NCI-H2171 treated with DMSO at 0.1 percent for 48 hours (cell line): ENCODE measurements at regions not wholly inside any gene's neighbourhood (a gene's known extent, or its start where the extent isn't known, plus 50 kb on each side); places are given as distances from the start of the nearest gene placed in this dataset.

Source experiments
- DNase-seq: peaks from one replicate; lab custom pipeline; 2025; lab: John Stamatoyannopoulos, UW

DNA sequence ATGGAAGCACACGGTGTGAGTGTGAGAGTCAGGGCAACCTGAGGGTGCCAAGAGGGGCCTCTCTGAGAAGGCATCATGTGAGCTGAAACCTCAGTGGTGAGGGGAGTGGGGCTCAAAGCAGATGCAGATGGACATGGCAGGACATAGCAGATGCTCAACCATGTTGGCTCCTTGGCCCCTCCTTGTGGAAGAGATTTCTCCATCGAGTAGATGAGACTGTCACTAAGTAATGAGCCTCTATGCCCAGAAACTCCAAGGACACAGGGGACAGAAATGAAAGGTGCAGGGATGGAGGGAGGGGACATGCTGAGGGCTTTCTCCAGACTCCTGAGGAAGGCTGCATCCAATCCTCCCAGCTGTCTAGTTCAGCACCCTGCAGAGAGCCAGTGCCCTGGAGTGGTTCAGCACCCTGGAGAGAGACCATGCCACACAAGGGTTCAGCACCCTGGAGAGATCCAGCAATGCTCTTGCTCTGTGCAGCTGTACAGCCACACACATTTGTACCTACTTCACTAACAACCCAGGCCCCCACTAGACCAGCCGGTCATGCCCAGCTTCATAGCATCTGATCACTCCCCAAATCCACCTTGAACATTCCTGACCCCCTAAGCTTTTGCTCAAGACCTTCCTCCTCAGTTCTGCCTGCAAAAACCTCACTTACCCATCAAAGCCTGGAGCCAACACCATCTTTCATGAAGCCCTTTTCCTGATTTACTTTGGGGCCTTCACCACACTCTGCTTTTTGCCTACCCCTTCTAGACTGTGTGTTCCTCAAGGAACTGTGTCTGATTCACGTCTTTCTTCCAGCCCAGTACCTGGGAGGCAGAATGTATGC lies 252.0 kb downstream of the CTTN start:
- no peak for DNase-seq

DNA sequence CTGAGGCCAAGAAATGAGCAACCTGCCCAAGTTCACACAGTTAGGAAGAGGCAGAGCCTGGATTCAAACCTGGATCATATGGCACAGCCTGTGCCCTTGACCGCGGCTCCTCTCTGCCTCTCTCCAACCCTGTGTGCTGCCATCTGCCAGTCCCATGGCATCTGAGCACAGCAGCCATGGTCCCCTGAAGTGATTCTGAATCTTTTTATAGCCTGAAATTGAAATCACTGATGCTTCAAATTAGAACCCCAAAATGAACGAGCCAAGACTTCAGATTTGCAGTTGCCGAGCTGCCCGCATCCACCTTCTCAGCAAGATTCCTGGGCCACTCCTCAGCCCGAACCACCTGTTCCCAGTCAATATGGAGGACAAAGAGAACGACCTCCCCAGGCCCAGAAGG lies 252.7 kb downstream of the CTTN start:
- DNase-seq, result no peak

DNA sequence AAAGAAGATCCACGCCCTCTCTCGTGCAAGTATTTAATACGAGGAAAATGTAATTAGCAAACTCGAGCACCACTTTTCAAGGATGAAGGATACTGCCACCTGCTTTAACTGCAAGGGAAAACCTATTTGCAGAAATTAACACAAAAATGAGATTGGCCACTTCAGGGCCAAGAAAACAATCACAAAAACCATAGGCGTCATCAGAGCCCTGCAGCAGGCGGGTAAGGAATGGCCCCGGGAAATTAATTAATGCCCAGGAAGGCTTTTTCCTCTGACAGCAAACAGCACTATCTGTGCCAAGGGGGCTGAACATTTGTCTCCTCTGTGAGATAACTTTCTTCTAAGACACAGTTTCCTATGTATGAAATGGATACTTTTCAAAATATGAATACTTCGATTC lies 255.7 kb downstream of the CTTN start:
- no peak for DNase-seq

DNA sequence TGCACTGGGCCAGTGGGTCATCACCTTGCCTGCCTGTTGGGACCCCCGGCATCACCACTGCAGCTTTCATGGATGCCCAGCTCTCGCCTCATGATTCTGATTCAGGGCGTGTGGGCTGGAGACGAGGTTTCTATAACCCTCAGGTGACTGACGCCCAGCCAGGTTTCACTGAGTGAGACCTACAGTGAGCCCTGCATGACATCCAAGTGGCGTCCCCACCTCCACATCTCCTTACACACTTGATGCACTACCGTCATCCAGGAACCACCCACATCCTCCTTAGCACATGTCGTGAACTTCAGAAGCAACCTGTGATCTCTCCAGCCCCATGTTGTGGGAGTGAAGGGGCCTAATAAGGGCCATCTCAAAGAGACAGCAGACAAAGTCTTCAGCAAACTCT lies 257.5 kb downstream of the CTTN start:
- no peak for DNase-seq

DNA sequence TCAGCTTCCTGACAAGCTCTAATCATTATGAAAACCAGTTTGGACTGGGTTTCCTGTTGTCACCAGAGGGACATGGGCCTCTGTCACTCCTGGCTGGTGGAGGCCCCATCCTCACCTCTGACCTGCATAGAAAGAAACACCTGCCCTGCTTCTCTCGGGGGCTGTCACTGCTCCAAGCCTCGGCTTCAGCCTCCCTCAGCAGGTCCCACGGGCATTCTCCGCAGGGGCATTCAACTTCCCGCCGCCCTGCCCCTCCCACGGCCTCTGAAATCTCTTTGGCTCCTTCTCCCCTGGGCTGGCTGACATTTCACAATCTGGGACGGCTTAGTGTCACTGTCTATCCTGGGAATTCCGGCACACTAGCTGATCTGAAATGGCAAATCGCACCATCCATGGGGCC lies 257.9 kb downstream of the CTTN start:
- peak; percentile 4 for DNase-seq

DNA sequence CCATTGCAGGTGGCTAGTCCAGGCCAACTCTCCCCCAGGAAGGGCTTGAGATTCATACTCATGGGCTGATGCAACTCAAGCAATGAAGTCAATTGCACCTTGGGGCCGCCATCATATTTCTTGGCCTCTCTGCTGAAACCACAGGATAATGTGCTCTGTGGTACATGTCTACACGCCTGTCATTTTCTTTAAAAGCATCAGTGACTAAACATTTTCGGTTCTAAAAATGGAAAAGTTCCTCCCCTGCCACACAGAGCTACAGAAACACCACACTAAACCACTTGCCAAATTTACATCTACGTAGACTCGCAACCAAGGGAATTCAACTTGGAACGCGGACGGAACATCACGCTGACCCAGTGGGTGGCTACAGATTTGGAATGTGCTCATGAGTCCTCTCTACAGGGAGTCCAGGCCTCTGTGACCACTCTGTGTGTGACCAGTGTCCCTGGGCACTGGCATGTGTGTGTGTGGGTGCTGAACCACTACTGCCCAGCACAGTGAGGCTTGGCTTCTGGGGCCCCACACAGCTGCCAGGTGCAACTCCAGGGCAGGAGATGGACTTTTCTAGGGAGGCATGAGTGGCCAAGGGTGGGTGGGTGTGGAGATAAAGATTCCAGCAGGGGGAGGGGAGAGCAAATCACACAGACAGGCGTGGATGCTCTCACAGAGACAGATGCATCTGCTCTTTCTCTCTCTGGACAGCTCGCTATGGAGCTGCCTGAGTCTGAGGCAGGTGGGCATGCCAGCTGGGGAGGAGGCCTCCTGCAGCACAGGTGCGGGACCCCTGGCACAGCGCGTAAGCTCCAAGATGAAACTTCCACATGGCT lies 261.9 kb downstream of the CTTN start:
- peak; percentile 64 for DNase-seq

DNA sequence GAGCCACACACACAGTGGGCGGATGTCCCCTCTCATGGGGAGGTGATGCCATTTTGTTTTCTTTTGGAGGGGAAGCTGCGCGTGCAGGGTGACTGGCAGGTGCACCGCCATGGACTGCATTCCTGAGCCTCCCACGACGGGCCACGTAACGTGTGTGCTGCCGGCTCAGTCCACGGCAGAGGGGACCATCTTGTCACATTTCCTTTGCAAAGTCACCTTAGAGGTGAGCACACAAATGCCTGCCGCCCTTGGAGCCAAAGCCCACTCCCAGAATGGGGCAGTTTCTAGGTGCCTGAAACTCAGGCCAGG lies 262.5 kb downstream of the CTTN start:
- no peak for DNase-seq

DNA sequence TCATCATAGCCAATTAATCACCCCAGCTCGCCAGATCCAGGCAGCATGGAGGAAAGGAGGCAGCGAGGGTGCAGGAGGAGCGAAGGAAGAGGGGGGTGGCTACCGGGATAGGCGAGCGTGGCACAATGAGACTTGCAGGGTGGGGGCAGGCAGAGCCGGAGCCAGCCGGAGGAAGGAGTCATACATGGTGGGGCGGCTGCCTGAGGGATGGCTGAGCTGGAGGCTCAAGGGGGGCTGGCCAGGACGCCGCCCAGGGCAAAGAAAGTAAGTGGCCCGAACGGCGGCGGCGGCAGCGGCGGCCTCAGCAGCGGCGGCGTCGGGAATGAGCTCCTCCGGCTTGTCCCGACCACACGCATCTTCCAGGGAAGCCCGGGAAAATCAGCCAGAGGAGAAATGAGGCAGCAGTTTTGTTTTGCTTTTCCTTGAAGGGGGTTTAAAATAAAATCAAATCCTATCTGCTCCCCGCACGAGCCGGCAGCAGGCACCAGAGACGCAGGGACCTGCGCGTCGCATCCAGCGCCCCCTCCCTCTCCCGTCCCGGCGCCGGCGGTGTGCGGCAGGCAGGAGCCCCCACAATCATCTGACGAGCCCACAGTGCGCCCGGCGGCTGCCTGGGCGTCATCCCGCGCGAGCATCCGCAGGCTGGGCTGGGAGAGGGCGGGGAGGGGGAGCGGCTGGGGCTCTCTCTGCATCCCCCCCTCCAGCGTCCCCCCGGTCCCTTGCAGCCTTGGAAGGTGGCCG lies 263.6 kb downstream of the CTTN start:
- no peak for DNase-seq

DNA sequence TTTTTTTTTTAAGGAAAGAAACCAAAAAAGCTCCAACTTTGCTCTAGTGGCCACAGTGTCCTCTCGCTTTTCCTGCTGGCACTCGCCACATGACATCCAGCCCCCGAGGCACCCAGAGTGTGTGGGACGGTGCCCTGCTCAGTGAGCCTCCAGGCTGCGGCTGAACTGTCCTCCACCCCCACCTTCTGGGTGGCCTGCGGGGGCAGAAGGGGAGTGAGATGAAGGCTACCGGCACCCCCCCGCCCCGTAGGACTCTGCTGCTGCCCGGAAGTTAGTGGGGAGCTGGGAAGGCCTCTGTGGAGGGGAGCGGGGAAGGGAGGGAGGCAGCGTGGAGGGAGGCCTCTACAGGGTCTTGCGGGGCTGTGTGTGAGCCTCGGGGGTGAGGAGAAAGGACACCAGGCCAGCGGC lies 264.4 kb downstream of the CTTN start:
- no peak for DNase-seq

DNA sequence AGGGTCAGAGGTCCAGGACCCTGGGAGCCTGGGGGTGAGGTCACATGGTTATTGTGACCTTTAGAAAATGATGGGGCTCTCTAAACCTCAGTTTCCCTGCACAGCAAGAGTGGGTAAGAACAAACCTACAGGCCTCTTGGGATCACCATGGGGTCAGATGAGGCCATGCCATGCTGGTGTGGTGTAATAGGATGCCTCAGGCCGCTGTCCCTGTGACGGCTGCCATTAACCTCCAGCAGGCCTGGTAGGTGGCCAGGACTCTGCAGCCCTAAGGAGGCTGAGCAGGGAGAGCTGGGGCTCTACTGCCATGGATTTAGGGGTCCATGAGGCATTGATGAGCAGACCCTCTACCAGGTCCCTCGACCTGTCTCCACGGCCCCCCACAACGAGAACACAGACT lies 265.5 kb downstream of the CTTN start:
- no peak for DNase-seq

DNA sequence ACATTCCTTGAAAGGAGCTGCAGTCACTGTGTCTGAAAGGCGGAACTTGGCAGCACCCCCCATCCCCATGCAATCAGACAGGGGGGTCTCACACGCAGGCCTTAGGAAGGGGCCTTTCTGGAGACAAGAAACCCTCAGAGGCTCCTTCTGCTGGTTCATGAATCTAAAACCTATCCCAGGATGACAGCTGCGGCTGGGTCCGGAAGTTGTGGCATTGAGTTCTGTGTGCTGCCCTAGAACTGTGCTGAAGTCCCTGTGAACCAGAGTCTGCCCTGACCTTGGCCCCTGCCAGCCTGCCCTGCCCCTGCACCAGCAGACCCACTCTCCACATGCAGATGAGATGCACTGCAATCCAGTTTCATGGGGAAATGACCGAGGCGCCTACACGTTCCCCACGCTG lies 268.0 kb downstream of the CTTN start:
- no peak for DNase-seq

DNA sequence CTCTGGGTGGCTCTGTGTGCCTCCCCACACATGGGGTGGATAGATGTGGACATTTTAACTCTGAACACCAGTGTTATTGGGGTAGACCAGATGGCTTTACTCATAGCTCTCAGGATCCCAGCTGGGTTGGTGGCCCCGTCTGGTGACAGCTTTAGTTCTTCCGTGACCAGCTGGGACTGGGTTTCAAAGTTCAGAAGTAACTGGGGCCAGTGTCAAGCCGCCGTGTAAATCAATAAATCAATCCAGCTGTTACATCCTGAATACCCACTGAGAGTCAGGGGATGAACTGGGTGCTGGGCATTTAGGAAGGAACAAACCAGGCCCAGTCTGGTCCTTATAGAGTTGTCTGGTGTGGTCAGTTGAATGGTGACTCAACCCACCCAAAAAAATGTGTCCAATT lies 269.4 kb downstream of the CTTN start:
- DNase-seq, result no peak

DNA sequence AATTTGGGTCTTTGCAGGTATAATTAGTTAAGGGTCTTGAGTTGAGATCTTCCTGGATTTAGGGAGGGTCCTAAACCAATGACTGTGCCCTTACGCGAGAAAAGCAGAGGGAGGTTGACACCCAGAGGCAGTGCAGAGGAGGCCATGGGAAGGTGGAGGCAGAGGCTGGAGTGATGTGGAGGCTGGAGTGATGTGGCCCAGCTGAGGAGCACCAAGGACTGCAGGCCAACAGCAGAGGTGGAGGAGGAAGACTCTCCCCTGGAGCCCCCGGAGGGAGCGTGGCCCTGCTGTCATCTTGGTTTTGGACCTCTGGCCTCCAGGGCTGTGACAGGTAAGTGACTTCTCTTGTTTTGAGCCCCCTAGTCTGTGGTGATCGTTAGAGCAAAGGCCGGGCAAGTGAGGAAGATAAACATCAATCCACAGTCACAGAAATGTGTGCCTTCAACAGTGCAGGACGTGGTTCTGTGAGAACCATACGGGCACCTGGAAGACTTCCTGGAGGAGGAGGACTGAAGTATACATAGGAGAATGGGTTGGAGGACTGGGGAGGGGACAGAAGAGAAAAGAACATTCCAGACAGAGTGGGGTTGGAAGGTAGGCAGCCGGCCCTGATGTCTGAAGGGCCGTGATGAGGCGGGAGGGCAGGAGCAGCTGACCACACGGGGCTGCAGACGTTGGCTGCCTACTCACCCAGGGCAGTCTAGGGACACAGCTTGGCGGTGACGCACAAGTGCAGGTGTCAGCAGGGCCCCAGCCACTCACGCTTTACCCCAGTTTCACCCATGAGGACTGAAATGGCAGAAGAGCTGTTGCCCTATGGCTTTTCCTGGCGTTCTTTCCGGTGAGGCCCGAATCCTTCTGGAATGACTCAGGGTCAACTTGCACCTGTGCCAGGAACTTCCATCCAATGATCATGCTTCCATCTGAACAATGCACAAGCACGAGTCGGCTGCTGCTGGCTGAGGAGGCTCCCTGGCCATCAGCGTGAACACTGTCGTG lies 270.2 kb downstream of the CTTN start:
- no peak for DNase-seq

DNA sequence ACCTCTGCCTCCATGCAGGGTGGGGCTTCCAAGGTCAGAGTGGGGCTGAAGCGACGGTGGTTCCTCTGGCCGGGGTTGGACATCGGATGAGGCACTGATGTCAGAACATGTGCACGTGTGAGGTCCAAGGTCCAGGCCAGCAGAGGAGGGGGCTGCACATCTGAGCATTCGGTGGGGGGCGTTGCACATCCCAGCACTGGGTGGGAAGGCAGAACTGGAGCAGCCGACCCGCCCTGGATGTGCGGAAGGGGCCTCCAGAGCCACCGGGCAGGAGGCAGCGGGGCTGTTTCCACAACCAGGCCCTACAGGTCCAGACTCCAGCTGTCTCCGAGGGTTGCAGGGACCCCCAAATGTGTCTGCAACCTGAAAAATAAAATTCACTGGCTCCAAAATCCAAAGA lies 271.0 kb downstream of the CTTN start:
- no peak for DNase-seq

DNA sequence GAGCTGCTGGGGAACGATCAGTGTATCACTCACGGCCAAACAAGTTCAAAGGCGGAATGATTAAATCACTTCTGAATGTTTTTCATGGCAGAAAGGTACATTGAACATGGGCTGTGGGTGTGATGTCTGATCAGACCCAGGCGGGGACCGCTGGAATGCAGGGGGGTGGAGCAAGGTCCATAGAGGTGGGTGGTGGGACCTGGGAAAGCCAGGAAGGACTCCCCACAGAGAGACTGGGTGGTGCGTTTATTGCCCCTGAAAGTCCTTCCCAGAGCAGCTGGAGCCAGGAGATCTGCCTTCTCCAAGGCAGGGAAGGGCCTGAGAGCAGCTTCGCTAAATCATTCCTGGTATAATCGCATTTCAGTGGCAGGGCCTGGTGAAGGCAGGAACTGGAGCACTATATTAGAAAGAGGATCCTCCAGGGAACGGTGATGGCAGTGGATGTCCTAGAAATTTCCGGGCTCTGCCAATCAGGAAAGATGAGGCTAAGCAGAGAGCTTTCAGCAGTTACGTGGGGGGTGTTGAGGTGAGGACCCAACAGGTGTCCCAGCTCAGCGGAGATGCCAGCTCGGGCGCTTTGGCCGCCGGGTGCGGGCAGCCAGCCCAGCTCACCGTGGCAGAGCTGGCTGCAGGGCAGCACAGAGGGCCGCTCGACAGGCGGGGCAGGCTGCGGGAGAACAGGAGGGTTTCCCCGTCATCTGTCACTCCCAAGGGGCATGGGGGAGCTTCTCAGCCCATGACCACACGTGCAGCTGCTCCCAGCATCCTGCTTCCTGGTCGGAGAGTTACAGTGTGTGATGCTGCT lies 271.7 kb downstream of the CTTN start:
- peak; percentile 6 for DNase-seq

DNA sequence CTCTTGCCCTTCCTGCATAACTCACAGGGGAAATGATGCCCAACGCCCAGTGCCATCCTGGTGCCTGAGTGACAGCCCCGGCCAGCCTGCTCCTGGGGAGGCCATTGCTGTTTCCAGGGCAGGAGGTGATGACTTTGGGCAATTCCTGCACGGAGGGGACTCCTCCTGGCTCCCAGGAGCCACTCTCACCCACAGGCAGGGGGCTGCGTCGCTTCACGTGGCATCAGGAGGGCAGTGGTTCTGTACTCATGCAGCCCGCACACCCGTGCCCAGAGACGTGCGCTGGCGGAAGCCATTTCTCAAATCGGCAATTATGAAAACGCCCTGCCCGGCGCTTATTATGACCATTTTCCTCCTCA lies 272.3 kb downstream of the CTTN start:
- DNase-seq, result no peak

DNA sequence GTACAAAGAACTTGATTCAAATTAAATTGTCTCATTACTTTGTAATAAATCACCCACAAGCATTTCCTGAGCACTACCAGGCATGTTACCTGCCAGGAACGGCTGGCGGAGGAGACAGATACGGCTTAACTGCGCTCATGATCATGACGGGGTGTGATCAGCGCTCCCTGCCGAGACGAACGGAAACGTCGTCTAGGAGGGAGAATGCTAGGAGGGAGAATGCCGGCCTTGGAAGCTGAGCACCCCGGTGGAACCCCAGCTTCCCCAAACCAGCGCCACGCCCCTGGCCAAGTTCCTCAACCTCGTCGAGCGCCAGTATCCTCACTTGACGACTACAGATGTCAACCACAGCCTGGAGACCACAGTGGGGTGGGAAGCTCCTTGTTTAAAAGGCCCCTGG lies 272.8 kb downstream of the CTTN start:
- DNase-seq, result no peak

DNA sequence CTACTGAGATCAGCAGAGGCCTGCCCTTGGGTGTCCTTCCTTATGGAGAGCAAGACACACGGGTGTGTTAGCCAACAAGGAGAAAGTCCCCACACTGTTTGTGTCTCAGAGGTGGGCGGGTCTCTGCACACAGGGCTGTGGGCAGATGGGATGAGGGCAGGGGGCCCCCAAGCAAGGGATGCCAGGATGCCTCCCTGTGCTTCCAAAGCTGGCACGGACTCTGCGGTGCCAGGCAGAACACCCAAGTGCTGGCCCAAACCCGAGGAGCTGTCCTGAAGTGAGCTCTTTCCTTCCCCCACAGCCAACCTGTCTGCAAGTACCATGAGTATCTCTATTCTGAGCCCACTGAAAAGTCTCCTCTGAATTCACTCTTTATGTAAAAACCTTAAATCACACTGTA lies 273.3 kb downstream of the CTTN start:
- no peak for DNase-seq

DNA sequence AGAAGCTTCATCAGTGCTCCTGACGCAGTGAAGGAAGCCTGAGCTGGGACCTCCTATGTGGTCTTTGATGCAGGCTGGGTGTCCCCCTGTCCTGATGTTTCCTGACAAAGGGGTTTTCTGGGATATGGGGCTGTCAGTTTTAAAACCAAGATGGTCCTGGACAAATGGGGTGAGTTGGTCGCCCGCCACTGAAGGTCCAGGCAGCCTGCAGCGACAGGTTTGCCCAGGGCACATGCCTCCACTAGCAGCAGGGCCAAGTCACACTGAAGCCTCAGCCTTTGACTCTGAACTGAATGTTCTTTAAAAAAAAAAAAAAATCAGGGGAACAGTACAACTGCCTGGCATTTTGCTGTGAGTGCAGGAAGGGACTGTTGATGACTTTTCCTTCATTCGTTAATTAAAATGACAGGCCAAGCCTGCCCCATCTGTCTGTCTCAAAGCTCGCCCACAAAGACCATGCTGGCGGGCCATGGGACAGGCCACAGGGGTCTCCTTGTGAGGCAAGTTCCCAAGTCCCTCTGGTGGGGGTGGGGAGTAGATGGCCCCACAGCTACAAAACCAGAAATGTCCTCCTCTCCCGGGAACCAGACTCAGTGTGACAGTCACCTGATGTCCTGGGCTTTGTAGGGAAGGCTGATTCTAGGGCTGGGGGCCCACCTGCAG lies 274.8 kb downstream of the CTTN start:
- no peak for DNase-seq

DNA sequence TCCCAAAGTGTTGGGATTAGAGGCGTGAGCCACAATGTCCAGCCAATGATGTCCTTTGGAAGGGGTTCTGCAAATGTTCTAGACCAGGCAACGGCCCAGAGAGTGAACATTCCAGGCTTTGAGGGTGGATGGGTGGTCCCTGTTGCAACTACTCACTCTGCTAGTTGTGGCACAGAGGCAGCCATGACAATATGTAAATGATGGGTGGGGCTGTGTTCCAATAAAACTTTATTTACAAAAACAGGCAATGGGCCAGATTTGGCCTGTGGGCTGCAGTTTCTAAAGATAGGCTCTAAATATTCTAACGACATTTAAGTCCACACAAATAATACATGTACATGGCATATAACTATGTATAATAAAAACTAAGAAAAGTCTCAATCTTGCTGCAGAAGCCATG lies 276.3 kb downstream of the CTTN start:
- no peak for DNase-seq
